ENCODE measurements at regions not wholly inside any gene's neighbourhood (a gene's known extent, or its start where the extent isn't known, plus 50 kb on each side); places are given as distances from the start of the nearest gene placed in this dataset.

DNA sequence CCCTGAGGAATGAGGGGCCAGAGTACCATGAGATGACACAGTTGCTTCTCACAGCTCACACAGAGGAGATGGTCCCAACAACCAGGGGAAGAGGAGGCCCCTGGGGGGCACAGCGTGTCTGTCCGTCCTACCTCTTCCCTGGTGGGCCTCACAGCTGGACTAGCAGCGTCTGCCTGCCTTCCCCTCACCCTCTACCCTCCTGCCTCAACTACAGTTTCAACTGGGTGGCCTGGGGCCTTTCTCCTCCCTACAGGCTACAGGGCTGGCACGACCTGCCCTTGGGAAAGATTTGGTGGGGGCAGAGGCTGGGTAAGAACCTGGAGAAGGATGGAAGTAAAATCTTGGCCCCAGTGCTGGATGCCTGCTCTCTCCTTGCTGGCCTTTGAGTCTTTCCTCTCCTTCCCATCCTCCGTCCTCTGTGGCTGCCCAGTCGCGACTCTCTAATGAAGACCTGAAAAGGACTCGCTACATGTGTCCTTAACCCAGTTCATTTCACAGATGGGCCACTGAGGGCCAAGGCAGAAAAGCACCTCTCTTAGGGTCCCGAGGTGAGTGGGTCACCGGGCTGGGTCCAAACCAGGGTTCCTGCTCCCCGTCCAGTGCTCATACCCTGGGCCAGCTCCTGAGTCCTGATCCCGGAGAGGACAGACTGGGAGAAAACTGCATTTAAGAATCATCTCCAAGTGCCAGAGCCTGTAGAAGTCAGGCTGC lies 232.5 kb downstream of the BCL11B start:
- Mint-ChIP-seq H3K27ac (no peak overlapping the region; the same call in 1 of the 2 replicates), H3K4me3 (no peak overlapping the region), H3K9me3 (peaks cover 14% of the 10 kb centered on the region)

DNA sequence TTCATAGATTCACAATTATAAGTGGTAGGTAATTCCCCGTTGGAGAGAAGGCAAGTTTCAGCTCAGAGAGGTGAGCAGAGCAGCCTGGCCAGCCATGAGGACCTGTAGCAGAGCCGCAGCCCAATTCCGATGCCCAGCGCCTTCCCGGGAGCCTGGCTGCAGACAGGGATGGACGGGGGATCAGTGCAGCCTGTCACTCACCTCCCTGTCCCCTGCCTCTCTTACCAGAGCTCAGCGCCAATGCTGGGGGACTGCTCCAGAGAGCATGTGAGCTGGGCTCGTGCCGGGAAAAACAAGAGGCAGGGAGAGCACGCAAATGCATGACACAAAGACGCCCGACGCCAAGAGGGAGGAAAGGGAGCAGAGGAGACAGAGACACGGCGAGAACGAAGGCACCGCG lies 231.9 kb downstream of the BCL11B start:
- Mint-ChIP-seq H3K36me3 (ENCODE audit: low read depth) (no peaks in the 10 kb centered on the region), H3K27me3 (ENCODE audit: insufficient read depth) (peaks cover 4% of the 10 kb centered on the region), H3K4me1 (ENCODE audit: low read depth) (peaks cover 38% of the 10 kb centered on the region), H3K27ac (no peak overlapping the region), H3K9me3 (peaks cover 14% of the 10 kb centered on the region), H3K4me3 (no peak overlapping the region)
- no peak for DNase-seq
- TF ChIP-seq, protein P1, sequence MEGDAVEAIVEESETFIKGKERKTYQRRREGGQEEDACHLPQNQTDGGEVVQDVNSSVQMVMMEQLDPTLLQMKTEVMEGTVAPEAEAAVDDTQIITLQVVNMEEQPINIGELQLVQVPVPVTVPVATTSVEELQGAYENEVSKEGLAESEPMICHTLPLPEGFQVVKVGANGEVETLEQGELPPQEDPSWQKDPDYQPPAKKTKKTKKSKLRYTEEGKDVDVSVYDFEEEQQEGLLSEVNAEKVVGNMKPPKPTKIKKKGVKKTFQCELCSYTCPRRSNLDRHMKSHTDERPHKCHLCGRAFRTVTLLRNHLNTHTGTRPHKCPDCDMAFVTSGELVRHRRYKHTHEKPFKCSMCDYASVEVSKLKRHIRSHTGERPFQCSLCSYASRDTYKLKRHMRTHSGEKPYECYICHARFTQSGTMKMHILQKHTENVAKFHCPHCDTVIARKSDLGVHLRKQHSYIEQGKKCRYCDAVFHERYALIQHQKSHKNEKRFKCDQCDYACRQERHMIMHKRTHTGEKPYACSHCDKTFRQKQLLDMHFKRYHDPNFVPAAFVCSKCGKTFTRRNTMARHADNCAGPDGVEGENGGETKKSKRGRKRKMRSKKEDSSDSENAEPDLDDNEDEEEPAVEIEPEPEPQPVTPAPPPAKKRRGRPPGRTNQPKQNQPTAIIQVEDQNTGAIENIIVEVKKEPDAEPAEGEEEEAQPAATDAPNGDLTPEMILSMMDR (IDR thresholded peaks at IDR 0.05) = no peak

More for the DNA sequence above, 232.5 kb downstream of the BCL11B start:
- peaks cover 5% of the 10 kb centered on the region for H3K27me3 Mint-ChIP-seq (ENCODE audit: insufficient read depth)
- peaks cover 40% of the 10 kb centered on the region for H3K4me1 Mint-ChIP-seq (ENCODE audit: low read depth)
- TF ChIP-seq, protein P1 (IDR thresholded peaks at IDR 0.05) = no peak
- no peaks in the 10 kb centered on the region for H3K36me3 Mint-ChIP-seq (ENCODE audit: low read depth)
- DNase-seq = no peak

- Mint-ChIP-seq H3K9me3 (peaks cover 14% of the 10 kb centered on the region), H3K27me3 (ENCODE audit: insufficient read depth) (peaks cover 4% of the 10 kb centered on the region), H3K36me3 (ENCODE audit: low read depth) (no peaks in the 10 kb centered on the region), H3K27ac (no peak overlapping the region), H3K4me1 (ENCODE audit: low read depth) (peaks cover 32% of the 10 kb centered on the region), H3K4me3 (no peak overlapping the region)
- no peak for DNase-seq
- TF ChIP-seq, protein P1 (IDR thresholded peaks at IDR 0.05) = no peak
Observed at GRCh38 chr14:99040711-99041110, 231.3 kb downstream of the BCL11B start.

GRCh38 chr14:99041141-99041819 lies 230.7 kb downstream of the BCL11B start:
- H3K27me3 Mint-ChIP-seq (ENCODE audit: insufficient read depth) = peaks cover 1% of the 10 kb centered on the region
- no peak overlapping the region for H3K4me3 Mint-ChIP-seq

GRCh38 chr14:99041820-99042174 lies 230.2 kb downstream of the BCL11B start:
- Mint-ChIP-seq H3K4me3 (no peak overlapping the region), H3K4me1 (ENCODE audit: low read depth) (peaks cover 21% of the 10 kb centered on the region), H3K9me3 (peaks cover 13% of the 10 kb centered on the region), H3K36me3 (ENCODE audit: low read depth) (no peaks in the 10 kb centered on the region), H3K27me3 (ENCODE audit: insufficient read depth) (no peaks in the 10 kb centered on the region; the same call in none of the 2 replicates), H3K27ac (no peak overlapping the region)
- TF ChIP-seq, protein P1 (IDR thresholded peaks at IDR 0.05) = no peak
- no peak for DNase-seq

More at GRCh38 chr14:99041141-99041819, 230.7 kb downstream of the BCL11B start:
- TF ChIP-seq, protein P1 (IDR thresholded peaks at IDR 0.05) = no peak
- H3K36me3 Mint-ChIP-seq (ENCODE audit: low read depth) = no peaks in the 10 kb centered on the region
- peaks cover 26% of the 10 kb centered on the region for H3K4me1 Mint-ChIP-seq (ENCODE audit: low read depth)
- DNase-seq = peak; percentile 10
- H3K27ac Mint-ChIP-seq = no peak overlapping the region
- peaks cover 14% of the 10 kb centered on the region for H3K9me3 Mint-ChIP-seq
